WTC11 (cell line): ENCODE measurements at regions not wholly inside any gene's neighbourhood (a gene's known extent, or its start where the extent isn't known, plus 50 kb on each side); places are given as distances from the start of the nearest gene placed in this dataset.
A peak's percentile ranks its signal among the peaks of the same experiment; 100 is the strongest.

Experiments used
- ATAC-seq: fragments of 200-7000 bp; cut with Tn5 transposase; 2 replicates; pipeline ENCODE4 v1.10.0; 2021; ENCODE audit warnings: mild to moderate bottlenecking, moderate library complexity
- CTCF ChIA-PET: fragments of 300-600 bp; sonication (Branson Sonifier 250); formaldehyde crosslinking; loops from one replicate; lab custom pipeline; 2021; ENCODE audit warnings: antibody characterized with exemption; lab: Charles Lee
- POLR2A ChIA-PET: fragments of 350-600 bp; sonication (Branson Sonifier 250); formaldehyde crosslinking; loops from one replicate; lab custom pipeline; 2021; ENCODE audit warnings: antibody characterized with exemption; lab: Charles Lee
- DNase-seq: peaks from one replicate; pipeline ENCODE4 v3.0.0; 2021; ENCODE audit warnings: low spot score
- H3K27ac Mint-ChIP-seq: 2 replicates; pipeline ENCODE4 v1.8.0; 2021; ENCODE audit warnings: mixed read lengths
- H3K27me3 Mint-ChIP-seq: 2 replicates; pipeline ENCODE4 v1.8.0; 2021; ENCODE audit warnings: low read depth, mild to moderate bottlenecking, moderate library complexity, mixed read lengths
- H3K36me3 Mint-ChIP-seq: 2 replicates; pipeline ENCODE4 v1.8.0; 2021; ENCODE audit warnings: mixed read lengths
- H3K4me1 Mint-ChIP-seq: 2 replicates; pipeline ENCODE4 v1.8.0; 2022; ENCODE audit warnings: mixed read lengths
- H3K4me3 Mint-ChIP-seq: 2 replicates; pipeline ENCODE4 v1.8.0; 2021; ENCODE audit warnings: mild to moderate bottlenecking, moderate library complexity, mixed read lengths
- H3K9me3 Mint-ChIP-seq: 2 replicates; pipeline ENCODE4 v1.8.0; 2021; ENCODE audit warnings: mixed read lengths
- ATF6 ChIP-seq: sonication (generic); formaldehyde crosslinking; IDR thresholded peaks from 2 replicates; pipeline ENCODE4 v1.8.1; 2023; ENCODE audit warnings: mild to moderate bottlenecking, missing genetic modification reagents
- CDX4 ChIP-seq: fragments of 250-450 bp; sonication (Bioruptor Pico); IDR thresholded peaks from 2 replicates; pipeline ENCODE4 v1.9.0; 2021; ENCODE audit warnings: moderate library complexity, mild to moderate bottlenecking, inconsistent platforms, borderline replicate concordance
- CREB1 ChIP-seq: sonication (generic); formaldehyde crosslinking; IDR thresholded peaks from 2 replicates; pipeline ENCODE4 v1.8.0; 2023; ENCODE audit warnings: mild to moderate bottlenecking, missing genetic modification reagents
- ELF4 ChIP-seq: sonication (generic); formaldehyde crosslinking; IDR thresholded peaks from 2 replicates; pipeline ENCODE4 v1.8.1; 2022; ENCODE audit warnings: low read depth, mild to moderate bottlenecking, moderate library complexity, missing genetic modification reagents
- ERG ChIP-seq: fragments of 250-450 bp; sonication (Bioruptor Pico); IDR thresholded peaks from 2 replicates; pipeline ENCODE4 v1.8.0; 2021; ENCODE audit warnings: mild to moderate bottlenecking
- IRF2 ChIP-seq: sonication (generic); formaldehyde crosslinking; IDR thresholded peaks from 2 replicates; pipeline ENCODE4 v1.8.0; 2022; ENCODE audit warnings: low read depth, missing genetic modification reagents, borderline replicate concordance
- JAZF1 ChIP-seq: fragments of 250-450 bp; sonication (Bioruptor Pico); IDR thresholded peaks from 2 replicates; pipeline ENCODE4 v1.9.0; 2021; ENCODE audit warnings: moderate library complexity, mild to moderate bottlenecking, inconsistent platforms
- KAT7 ChIP-seq: sonication (generic); formaldehyde crosslinking; IDR thresholded peaks from 2 replicates; pipeline ENCODE4 v1.8.1; 2023; ENCODE audit warnings: missing genetic modification reagents, mild to moderate bottlenecking, borderline replicate concordance
- NFATC4 ChIP-seq: fragments of 250-450 bp; sonication (Bioruptor Pico); IDR thresholded peaks from 2 replicates; pipeline ENCODE4 v1.9.0; 2021; ENCODE audit warnings: mild to moderate bottlenecking
- PRRX2 ChIP-seq: fragments of 250-450 bp; sonication (Bioruptor Pico); IDR thresholded peaks from 2 replicates; pipeline ENCODE4 v1.8.0; 2021; ENCODE audit warnings: mild to moderate bottlenecking
- SMAD4 ChIP-seq: sonication (generic); formaldehyde crosslinking; IDR thresholded peaks from 2 replicates; pipeline ENCODE4 v1.8.0; 2022; ENCODE audit warnings: mild to moderate bottlenecking, missing genetic modification reagents
- TEAD1 ChIP-seq: sonication (generic); formaldehyde crosslinking; IDR thresholded peaks from 2 replicates; pipeline ENCODE4 v1.8.0; 2022; ENCODE audit warnings: mild to moderate bottlenecking, missing genetic modification reagents
- USF1 ChIP-seq: sonication (generic); formaldehyde crosslinking; IDR thresholded peaks from 2 replicates; pipeline ENCODE4 v1.8.0; 2022; ENCODE audit warnings: mild to moderate bottlenecking, missing genetic modification reagents
- USF2 ChIP-seq: sonication (generic); formaldehyde crosslinking; IDR thresholded peaks from 2 replicates; pipeline ENCODE4 v1.8.1; 2023; ENCODE audit warnings: mild to moderate bottlenecking, missing genetic modification reagents, moderate library complexity
- ZBTB21 ChIP-seq: sonication (generic); formaldehyde crosslinking; IDR thresholded peaks from 2 replicates; pipeline ENCODE4 v1.8.1; 2023; ENCODE audit warnings: mild to moderate bottlenecking, missing genetic modification reagents, borderline replicate concordance
- ZNF281 ChIP-seq: sonication (generic); formaldehyde crosslinking; IDR thresholded peaks from 2 replicates; pipeline ENCODE4 v1.8.0; 2023; ENCODE audit warnings: mild to moderate bottlenecking, missing genetic modification reagents
- ZNF317 ChIP-seq: sonication (generic); formaldehyde crosslinking; IDR thresholded peaks from 2 replicates; pipeline ENCODE4 v1.8.1; 2023; ENCODE audit warnings: low read depth, mild to moderate bottlenecking, moderate library complexity, missing genetic modification reagents, borderline replicate concordance
- ZNF425 ChIP-seq: fragments of 250-450 bp; sonication (Bioruptor Pico); conservative IDR thresholded peaks from 2 replicates; pipeline ENCODE4 v1.9.0; 2021; ENCODE audit warnings: mild to moderate bottlenecking

GRCh38 chr1:224486801-224487583 is 52.4 kb upstream of the WDR26 start:
- ATAC-seq (no peak), DNase-seq (no peak)
- Mint-ChIP-seq H3K36me3 (peaks cover 21% of the 10 kb centered on the region), H3K9me3 (peaks cover 27% of the 10 kb centered on the region), H3K27me3 (peaks cover 7% of the 10 kb centered on the region; the same call in 1 of the 2 replicates), H3K4me3 (no peak overlapping the region), H3K4me1 (peaks cover 38% of the 10 kb centered on the region), H3K27ac (no peak overlapping the region)
- POLR2A ChIA-PET = interaction anchor here (1.5 kb wide), 1 partner anchor 12 kb away, joined by 3 read pairs; no protein-coding TSS in a partner anchor
- CTCF ChIA-PET = interaction anchor here (0.6 to 1.5 kb wide), 2 partner anchors 24 to 30 kb away, joined by 3 to 5 read pairs; no protein-coding TSS in a partner anchor
- TF ChIP-seq ERG (no peak), ELF4 (no peak), ZBTB21 (CRISPR knock-in tag) (no peak), ZNF317 (CRISPR knock-in tag) (no peak), CREB1 (CRISPR knock-in tag) (no peak), SMAD4 (CRISPR knock-in tag) (no peak), USF1 (CRISPR knock-in tag) (no peak), USF2 (no peak)

GRCh38 chr1:224488806-224489499 is 54.4 kb upstream of the WDR26 start:
- ATAC-seq (peak; percentile 49), DNase-seq (no peak)
- peaks cover 4% of the 10 kb centered on the region; the same call in 1 of the 2 replicates for H3K27me3 Mint-ChIP-seq
- H3K4me1 Mint-ChIP-seq = peaks cover 56% of the 10 kb centered on the region
- POLR2A ChIA-PET = no interaction called here
- H3K9me3 Mint-ChIP-seq = peaks cover 27% of the 10 kb centered on the region
- H3K27ac Mint-ChIP-seq = peak overlapping the region; percentile 22; the same call in 1 of the 2 replicates
- no peak overlapping the region for H3K4me3 Mint-ChIP-seq
- CTCF ChIA-PET = interaction anchor here (0.6 to 1.3 kb wide), 3 partner anchors 10 to 406 kb away, joined by 3 to 6 read pairs (median 3); no protein-coding TSS in a partner anchor
- H3K36me3 Mint-ChIP-seq = peaks cover 21% of the 10 kb centered on the region
- no peak for TF ChIP-seq PRRX2 (CRISPR knock-in tag)
- no peak for TF ChIP-seq ATF6
- no peak for TF ChIP-seq IRF2 (CRISPR knock-in tag)
- TF ChIP-seq TEAD1 (CRISPR knock-in tag) = no peak
- no peak for TF ChIP-seq USF1 (CRISPR knock-in tag)
- no peak for TF ChIP-seq ZNF281 (CRISPR knock-in tag)
- no peak for TF ChIP-seq JAZF1
- TF ChIP-seq CREB1 (CRISPR knock-in tag) = no peak
- TF ChIP-seq ERG = no peak
- TF ChIP-seq CDX4 (CRISPR knock-in tag) = no peak
- TF ChIP-seq NFATC4 = no peak
- no peak for TF ChIP-seq ZNF425 (CRISPR knock-in tag)
- TF ChIP-seq ELF4 = no peak
- no peak for TF ChIP-seq KAT7
